ENCODE measurements at regions not wholly inside any gene's neighbourhood (a gene's known extent, or its start where the extent isn't known, plus 50 kb on each side); places are given as distances from the start of the nearest gene placed in this dataset.

DNA sequence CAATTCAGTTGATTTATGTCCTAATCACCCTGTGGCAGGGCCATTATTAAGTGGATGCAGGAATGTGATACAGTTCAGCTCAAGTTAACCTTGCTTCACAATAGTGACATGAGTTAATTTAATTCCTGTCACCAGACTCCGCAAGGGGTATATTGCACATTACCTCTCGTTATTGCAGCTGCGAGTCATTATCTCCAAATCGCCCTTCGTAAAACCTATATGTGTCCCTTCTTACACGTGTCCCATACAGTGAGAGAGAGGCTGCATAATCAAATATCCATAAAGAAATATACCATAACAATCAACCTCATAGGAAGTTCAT, 369.9 kb upstream of the ANXA10 start (continued):
- TF ChIP-seq, protein P1, sequence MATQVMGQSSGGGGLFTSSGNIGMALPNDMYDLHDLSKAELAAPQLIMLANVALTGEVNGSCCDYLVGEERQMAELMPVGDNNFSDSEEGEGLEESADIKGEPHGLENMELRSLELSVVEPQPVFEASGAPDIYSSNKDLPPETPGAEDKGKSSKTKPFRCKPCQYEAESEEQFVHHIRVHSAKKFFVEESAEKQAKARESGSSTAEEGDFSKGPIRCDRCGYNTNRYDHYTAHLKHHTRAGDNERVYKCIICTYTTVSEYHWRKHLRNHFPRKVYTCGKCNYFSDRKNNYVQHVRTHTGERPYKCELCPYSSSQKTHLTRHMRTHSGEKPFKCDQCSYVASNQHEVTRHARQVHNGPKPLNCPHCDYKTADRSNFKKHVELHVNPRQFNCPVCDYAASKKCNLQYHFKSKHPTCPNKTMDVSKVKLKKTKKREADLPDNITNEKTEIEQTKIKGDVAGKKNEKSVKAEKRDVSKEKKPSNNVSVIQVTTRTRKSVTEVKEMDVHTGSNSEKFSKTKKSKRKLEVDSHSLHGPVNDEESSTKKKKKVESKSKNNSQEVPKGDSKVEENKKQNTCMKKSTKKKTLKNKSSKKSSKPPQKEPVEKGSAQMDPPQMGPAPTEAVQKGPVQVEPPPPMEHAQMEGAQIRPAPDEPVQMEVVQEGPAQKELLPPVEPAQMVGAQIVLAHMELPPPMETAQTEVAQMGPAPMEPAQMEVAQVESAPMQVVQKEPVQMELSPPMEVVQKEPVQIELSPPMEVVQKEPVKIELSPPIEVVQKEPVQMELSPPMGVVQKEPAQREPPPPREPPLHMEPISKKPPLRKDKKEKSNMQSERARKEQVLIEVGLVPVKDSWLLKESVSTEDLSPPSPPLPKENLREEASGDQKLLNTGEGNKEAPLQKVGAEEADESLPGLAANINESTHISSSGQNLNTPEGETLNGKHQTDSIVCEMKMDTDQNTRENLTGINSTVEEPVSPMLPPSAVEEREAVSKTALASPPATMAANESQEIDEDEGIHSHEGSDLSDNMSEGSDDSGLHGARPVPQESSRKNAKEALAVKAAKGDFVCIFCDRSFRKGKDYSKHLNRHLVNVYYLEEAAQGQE (IDR thresholded peaks at IDR 0.05; ENCODE audit: low read depth) = no peak
- TF ChIP-seq JUND (IDR thresholded peaks at IDR 0.05) = no peak
- no peak for TF ChIP-seq SRF (IDR thresholded peaks at IDR 0.05; ENCODE audit: low read depth)
- no peak for TF ChIP-seq SIN3A (IDR thresholded peaks at IDR 0.05; ENCODE audit: low read depth)
- no peak for TF ChIP-seq FOSL1 (IDR thresholded peaks at IDR 0.05; ENCODE audit: low read depth)
- TF ChIP-seq ZNF274 (IDR thresholded peaks at IDR 0.05; ENCODE audit: low read depth, low read length) = no peak
- no peak for TF ChIP-seq SP1 (IDR thresholded peaks at IDR 0.05; ENCODE audit: low read depth)
- no peak for TF ChIP-seq EZH2 (IDR thresholded peaks at IDR 0.05)
- no peak for TF ChIP-seq EZH2phosphoT487 (IDR thresholded peaks at IDR 0.05; ENCODE audit: borderline replicate concordance)
- TF ChIP-seq YY1 (IDR thresholded peaks at IDR 0.05; ENCODE audit: extremely low read depth, insufficient replicate concordance, low read depth, low read length) = no peak

DNA sequence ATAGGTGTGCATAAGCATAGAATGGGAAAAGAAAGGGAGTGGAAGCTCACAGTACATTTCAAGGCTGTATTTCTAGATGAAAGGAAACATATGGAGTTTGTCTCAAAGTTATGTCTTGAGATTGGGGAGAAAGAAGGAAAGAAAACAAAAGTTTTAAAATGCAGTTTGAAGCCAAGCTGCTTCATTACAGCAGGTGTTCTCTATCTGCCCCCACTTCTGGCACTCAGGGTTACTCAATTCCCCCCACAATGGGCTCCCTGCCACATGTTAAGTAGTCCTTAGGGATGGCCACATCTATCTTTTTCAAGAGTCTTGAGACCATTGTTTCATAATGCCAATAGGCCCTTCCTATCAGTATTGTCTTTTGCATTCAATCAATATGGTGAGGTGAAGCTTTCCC, 367.4 kb upstream of the ANXA10 start:
- DNase-seq (ENCODE audit: low read depth, low spot score) (no peak), ATAC-seq (no peak)
- RAD21 ChIA-PET (ENCODE audit: low non-redundant PET in 1 of 2, low total read pairs in 2 of 2, uncharacterized antibody in 2 of 2, unreplicated experiment in 2 of 2) = no interaction called here
- Histone ChIP-seq H3K27me3 (ENCODE audit: insufficient read depth, low read length) (no peaks in the 10 kb centered on the region), H3K4me1 (ENCODE audit: control insufficient read depth in 1 of 2, insufficient read depth in 2 of 2, low read length in 2 of 2) (peaks cover 0 to 4% of the 10 kb centered on the region in 2 experiments; a peak in 1 of 4 replicates), H3K79me2 (ENCODE audit: insufficient read depth, low read length) (no peaks in the 10 kb centered on the region), H3K4me2 (ENCODE audit: low read length) (no peak overlapping the region), H3K9me3 (ENCODE audit: control insufficient read depth in 1 of 2, insufficient read depth in 1 of 2, low read depth in 1 of 2, low read length in 2 of 2) (no peaks in the 10 kb centered on the region; a peak in 1 of 4 replicates), H3K9ac (ENCODE audit: low read length) (no peak overlapping the region), H3K36me3 (ENCODE audit: control insufficient read depth in 1 of 2, insufficient read depth in 2 of 2, low read length in 2 of 2) (no peaks in the 10 kb centered on the region), H4K20me1 (ENCODE audit: insufficient read depth) (no peaks in the 10 kb centered on the region), H2AFZ (ENCODE audit: low read depth, low read length, poor library complexity, severe bottlenecking) (no peak overlapping the region), H3K9me2 (ENCODE audit: insufficient read depth) (0 out of 2 replicates have a peak, but pooled peaks cover 4% of the 10 kb centered on the region), H3K27ac (ENCODE audit: low read depth, low read length) (no peak overlapping the region), H3K4me3 (replicated peaks in 1 of 2; ENCODE audit: low read depth in 1 of 2, low read length in 2 of 2) (no peak overlapping the region)
- TF ChIP-seq, protein P2, sequence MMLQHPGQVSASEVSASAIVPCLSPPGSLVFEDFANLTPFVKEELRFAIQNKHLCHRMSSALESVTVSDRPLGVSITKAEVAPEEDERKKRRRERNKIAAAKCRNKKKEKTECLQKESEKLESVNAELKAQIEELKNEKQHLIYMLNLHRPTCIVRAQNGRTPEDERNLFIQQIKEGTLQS (IDR thresholded peaks at IDR 0.05) = no peak
- no peak for TF ChIP-seq YY1 (IDR thresholded peaks at IDR 0.05; ENCODE audit: extremely low read depth, insufficient replicate concordance, low read depth, low read length)
- no peak for TF ChIP-seq ZFX (IDR thresholded peaks at IDR 0.05)
- TF ChIP-seq SP1 (IDR thresholded peaks at IDR 0.05; ENCODE audit: low read depth) = no peak
- TF ChIP-seq EZH2phosphoT487 (IDR thresholded peaks at IDR 0.05; ENCODE audit: borderline replicate concordance) = no peak
- no peak for TF ChIP-seq RAD21 (IDR thresholded peaks at IDR 0.05; ENCODE audit: low read depth)
- no peak for TF ChIP-seq CBX3 (IDR thresholded peaks at IDR 0.05; ENCODE audit: low read depth)
- no peak for TF ChIP-seq JUND (IDR thresholded peaks at IDR 0.05)
- TF ChIP-seq SRF (IDR thresholded peaks at IDR 0.05; ENCODE audit: low read depth) = no peak
- TF ChIP-seq, protein P3, sequence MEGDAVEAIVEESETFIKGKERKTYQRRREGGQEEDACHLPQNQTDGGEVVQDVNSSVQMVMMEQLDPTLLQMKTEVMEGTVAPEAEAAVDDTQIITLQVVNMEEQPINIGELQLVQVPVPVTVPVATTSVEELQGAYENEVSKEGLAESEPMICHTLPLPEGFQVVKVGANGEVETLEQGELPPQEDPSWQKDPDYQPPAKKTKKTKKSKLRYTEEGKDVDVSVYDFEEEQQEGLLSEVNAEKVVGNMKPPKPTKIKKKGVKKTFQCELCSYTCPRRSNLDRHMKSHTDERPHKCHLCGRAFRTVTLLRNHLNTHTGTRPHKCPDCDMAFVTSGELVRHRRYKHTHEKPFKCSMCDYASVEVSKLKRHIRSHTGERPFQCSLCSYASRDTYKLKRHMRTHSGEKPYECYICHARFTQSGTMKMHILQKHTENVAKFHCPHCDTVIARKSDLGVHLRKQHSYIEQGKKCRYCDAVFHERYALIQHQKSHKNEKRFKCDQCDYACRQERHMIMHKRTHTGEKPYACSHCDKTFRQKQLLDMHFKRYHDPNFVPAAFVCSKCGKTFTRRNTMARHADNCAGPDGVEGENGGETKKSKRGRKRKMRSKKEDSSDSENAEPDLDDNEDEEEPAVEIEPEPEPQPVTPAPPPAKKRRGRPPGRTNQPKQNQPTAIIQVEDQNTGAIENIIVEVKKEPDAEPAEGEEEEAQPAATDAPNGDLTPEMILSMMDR (IDR thresholded peaks at IDR 0.05 in 2 of 3, conservative IDR thresholded peaks at IDR 0.05 in 1 of 3; ENCODE audit: borderline replicate concordance in 1 of 3, insufficient read depth in 1 of 3, low read depth in 2 of 3, low read length in 2 of 3) = no peak
- TF ChIP-seq FOSL1 (IDR thresholded peaks at IDR 0.05; ENCODE audit: low read depth) = no peak
- no peak for TF ChIP-seq ELF1 (IDR thresholded peaks at IDR 0.05; ENCODE audit: borderline replicate concordance, low read depth)
- no peak for TF ChIP-seq TCF7L2 (IDR thresholded peaks at IDR 0.05; ENCODE audit: borderline replicate concordance, extremely low read depth, insufficient read depth, insufficient read length)
- TF ChIP-seq POLR2AphosphoS5 (IDR thresholded peaks at IDR 0.05; ENCODE audit: low read depth, low read length) = no peak
- TF ChIP-seq, protein P4, sequence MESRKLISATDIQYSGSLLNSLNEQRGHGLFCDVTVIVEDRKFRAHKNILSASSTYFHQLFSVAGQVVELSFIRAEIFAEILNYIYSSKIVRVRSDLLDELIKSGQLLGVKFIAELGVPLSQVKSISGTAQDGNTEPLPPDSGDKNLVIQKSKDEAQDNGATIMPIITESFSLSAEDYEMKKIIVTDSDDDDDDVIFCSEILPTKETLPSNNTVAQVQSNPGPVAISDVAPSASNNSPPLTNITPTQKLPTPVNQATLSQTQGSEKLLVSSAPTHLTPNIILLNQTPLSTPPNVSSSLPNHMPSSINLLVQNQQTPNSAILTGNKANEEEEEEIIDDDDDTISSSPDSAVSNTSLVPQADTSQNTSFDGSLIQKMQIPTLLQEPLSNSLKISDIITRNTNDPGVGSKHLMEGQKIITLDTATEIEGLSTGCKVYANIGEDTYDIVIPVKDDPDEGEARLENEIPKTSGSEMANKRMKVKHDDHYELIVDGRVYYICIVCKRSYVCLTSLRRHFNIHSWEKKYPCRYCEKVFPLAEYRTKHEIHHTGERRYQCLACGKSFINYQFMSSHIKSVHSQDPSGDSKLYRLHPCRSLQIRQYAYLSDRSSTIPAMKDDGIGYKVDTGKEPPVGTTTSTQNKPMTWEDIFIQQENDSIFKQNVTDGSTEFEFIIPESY (IDR thresholded peaks at IDR 0.05; ENCODE audit: extremely low read depth, insufficient replicate concordance, low read length) = no peak
- CTCF ChIA-PET = no interaction called here
- BruUV-seq (replicated peaks) = no TSS peak
- intact Hi-C loops (cut with micrococcal nuclease) = no loop called here
- POLR2A ChIA-PET = no interaction called here

Measured in HCT116 (cell line).